ENCODE measurements at regions not wholly inside any gene's neighbourhood (a gene's known extent, or its start where the extent isn't known, plus 50 kb on each side); places are given as distances from the start of the nearest gene placed in this dataset.

GRCh38 chr2:189933041-189933440 lies 129.5 kb downstream of the MSTN start:
- TF ChIP-seq, protein P1, sequence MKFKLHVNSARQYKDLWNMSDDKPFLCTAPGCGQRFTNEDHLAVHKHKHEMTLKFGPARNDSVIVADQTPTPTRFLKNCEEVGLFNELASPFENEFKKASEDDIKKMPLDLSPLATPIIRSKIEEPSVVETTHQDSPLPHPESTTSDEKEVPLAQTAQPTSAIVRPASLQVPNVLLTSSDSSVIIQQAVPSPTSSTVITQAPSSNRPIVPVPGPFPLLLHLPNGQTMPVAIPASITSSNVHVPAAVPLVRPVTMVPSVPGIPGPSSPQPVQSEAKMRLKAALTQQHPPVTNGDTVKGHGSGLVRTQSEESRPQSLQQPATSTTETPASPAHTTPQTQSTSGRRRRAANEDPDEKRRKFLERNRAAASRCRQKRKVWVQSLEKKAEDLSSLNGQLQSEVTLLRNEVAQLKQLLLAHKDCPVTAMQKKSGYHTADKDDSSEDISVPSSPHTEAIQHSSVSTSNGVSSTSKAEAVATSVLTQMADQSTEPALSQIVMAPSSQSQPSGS (CRISPR knock-in tag; IDR thresholded peaks at IDR 0.05; ENCODE audit: borderline replicate concordance, low read depth): no peak
- TF ChIP-seq, protein P2, sequence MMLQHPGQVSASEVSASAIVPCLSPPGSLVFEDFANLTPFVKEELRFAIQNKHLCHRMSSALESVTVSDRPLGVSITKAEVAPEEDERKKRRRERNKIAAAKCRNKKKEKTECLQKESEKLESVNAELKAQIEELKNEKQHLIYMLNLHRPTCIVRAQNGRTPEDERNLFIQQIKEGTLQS (CRISPR knock-in tag; conservative IDR thresholded peaks at IDR 0.05): no peak
- TF ChIP-seq JUN (CRISPR knock-in tag; IDR thresholded peaks at IDR 0.05) (no peak), ZSCAN18 (CRISPR knock-in tag; IDR thresholded peaks at IDR 0.05) (no peak), CTCF (IDR thresholded peaks at IDR 0.05) (no peak), TEAD4 (CRISPR knock-in tag; IDR thresholded peaks at IDR 0.05) (no peak), PRRX2 (CRISPR knock-in tag; IDR thresholded peaks at IDR 0.05) (no peak), SP1 (CRISPR knock-in tag; conservative IDR thresholded peaks at IDR 0.05) (no peak), ERG (CRISPR knock-in tag; IDR thresholded peaks at IDR 0.05) (no peak), MXD4 (CRISPR knock-in tag; IDR thresholded peaks at IDR 0.05; ENCODE audit: borderline replicate concordance) (no peak), CBFB (CRISPR knock-in tag; IDR thresholded peaks at IDR 0.05; ENCODE audit: low read depth) (no peak), ZBTB21 (CRISPR knock-in tag; IDR thresholded peaks at IDR 0.05; ENCODE audit: borderline replicate concordance) (no peak), NFE2L1 (CRISPR knock-in tag; IDR thresholded peaks at IDR 0.05) (no peak)
- TF ChIP-seq, protein P3, sequence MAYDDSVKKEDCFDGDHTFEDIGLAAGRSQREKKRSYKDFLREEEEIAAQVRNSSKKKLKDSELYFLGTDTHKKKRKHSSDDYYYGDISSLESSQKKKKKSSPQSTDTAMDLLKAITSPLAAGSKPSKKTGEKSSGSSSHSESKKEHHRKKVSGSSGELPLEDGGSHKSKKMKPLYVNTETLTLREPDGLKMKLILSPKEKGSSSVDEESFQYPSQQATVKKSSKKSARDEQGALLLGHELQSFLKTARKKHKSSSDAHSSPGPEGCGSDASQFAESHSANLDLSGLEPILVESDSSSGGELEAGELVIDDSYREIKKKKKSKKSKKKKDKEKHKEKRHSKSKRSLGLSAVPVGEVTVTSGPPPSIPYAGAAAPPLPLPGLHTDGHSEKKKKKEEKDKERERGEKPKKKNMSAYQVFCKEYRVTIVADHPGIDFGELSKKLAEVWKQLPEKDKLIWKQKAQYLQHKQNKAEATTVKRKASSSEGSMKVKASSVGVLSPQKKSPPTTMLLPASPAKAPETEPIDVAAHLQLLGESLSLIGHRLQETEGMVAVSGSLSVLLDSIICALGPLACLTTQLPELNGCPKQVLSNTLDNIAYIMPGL (CRISPR knock-in tag; IDR thresholded peaks at IDR 0.05): no peak
